Kasumi-1 (cell line): ENCODE measurements at regions not wholly inside any gene's neighbourhood (a gene's known extent, or its start where the extent isn't known, plus 50 kb on each side); places are given as distances from the start of the nearest gene placed in this dataset.

Experiments used
- DNase-seq, 2 experiments: peaks; one replicate each; lab custom pipeline; 2025; lab: John Stamatoyannopoulos, UW

- DNase-seq, result peak; percentile 32 to 51
Measured at GRCh38 chr4:26071688-26072087, 157.7 kb downstream of the SMIM20 start.

DNA sequence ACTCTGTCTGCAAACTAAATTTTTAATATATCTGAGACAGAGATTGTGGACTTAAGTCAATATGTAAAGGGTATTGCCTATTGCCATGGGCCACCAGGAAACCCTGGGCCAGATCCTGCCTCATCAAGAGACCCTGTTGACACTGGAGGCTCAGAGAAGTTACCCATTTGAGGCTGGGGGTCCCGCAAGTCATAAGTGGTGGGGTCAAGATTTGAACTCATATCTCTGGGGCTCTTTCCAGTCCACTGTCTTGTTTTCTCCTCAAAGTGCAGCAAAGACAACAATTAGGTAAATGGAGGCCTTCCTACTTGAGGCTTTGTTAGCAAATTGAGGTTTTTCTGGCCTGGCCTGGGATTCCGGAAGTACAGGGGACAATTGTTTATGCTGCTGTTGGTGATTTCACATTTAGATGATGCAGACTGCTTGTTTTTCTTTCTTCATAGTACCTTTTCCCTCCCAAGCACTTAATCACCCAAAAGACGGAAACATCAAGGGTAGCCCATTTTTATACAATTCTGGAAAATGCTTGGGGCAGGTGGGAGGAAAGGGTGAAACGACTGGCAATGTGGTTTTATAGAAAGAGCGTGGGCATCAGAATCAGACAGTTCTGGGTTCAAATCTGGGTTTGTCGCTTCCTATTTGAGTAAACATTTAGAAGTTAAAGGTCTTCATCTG lies 160.0 kb downstream of the SMIM20 start:
- no peak for DNase-seq

- DNase-seq, result peak; percentile 83 to 86
Measured at GRCh38 chr4:26074712-26075430, 160.9 kb downstream of the SMIM20 start.

GRCh38 chr4:26075583-26075982 lies 161.6 kb downstream of the SMIM20 start:
- DNase-seq, result no peak

DNA sequence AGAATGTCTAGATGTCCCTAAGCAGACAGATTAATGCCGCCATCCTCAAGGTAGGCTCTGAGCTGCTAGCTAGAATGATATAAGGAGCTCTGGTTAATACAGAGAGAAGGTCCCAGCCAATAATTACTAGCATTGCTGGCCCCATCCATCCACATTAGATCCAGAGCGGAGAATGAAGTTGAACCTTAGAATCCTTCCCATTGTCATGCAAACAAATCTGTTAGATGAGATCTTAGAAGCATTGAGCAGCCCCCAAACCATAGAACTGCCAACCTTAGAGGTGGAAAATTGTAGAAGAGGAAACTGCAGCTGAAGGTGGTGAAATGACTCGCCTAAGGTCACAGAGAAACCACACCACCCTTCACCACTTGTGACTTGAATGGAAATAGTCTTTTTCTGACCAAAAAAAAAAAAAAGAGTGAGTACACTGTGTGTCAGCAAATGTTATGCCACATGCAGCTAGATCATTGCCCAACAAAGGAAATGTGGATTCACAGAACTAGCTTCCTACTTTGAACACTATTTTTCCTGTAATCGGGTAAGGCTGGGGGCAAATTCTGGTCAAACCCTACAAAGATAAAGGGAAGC lies 162.1 kb downstream of the SMIM20 start:
- DNase-seq, result peak; percentile 82 to 87

- no peak for DNase-seq
Measured at GRCh38 chr4:26076896-26077295, 162.9 kb downstream of the SMIM20 start.

DNA sequence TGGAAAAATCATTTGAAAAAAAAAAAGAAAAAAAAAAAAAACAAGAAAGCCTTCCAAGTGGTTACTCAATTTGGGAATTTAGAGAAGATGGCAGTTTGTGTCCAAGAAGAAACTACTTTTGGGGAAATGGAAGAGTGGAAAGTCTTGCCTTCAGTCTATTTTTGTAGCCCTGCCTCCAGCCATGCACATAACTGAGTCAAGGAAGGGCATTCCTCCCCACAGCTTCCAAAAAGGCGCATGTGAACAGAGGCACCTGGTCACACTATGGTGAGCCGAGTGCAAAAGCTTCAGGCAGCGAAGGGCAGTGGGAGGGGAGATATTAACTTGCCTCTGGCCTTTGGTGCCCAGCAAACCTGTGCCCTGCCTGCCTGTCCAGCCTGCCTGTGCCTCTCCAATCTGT lies 163.7 kb downstream of the SMIM20 start:
- DNase-seq, result no peak

GRCh38 chr4:26080870-26081628 lies 167.0 kb downstream of the SMIM20 start:
- no peak for DNase-seq

DNA sequence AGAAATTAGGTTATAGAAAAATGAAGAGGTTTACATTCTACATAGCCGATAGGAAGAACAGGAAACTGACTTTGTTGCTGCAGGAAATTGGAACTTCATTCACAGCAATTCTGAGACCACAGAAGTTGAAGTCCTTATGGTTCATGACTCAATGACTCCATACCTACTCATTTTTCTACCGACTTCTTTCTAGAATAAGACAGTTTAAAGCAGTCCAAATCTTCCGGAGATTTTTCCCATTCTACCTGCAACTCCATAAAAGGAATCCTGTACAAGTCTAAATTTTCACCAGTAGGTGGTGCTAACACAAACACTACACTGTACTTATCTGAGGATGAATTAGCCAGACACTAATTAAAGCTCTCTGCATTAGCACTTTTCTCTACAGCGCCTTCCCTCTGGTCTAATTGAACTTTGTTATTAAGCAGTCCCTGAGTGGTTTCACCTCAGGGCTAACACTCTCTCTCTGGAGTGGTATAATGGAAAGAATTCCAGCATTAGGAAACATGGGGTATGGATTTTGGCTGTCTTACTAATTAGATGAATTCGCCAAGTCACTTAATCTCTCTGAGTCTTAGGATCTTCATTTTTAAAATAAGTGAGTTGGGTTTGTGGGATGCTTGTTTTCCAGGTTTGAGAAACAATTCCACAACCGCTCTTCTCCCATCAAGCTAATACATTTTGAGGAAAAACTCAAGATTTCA lies 167.9 kb downstream of the SMIM20 start:
- peak; percentile 65 to 73 for DNase-seq

GRCh38 chr4:26082565-26082964 lies 168.5 kb downstream of the SMIM20 start:
- DNase-seq, result no peak

GRCh38 chr4:26083987-26084386 lies 170.0 kb downstream of the SMIM20 start:
- no peak for DNase-seq

DNA sequence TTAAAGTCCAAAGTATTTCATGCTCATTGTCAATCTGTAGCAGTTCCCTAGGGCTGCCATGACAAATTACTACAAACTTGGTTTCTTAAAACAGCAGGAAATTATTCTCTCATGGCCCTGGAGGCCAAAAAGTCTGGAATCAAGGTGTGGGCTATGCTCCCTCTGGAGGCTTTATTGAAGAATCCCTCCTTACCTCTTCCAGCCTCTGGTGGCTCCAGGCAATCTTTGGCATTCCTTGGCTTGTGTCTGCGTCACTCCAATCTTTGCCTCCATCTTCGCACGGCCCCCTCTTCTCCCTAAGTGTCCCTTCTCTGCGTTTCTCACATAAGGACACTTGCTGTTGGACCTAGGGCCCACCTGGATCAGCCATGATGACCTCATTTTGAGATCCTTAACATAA lies 170.4 kb downstream of the SMIM20 start:
- no peak for DNase-seq

DNA sequence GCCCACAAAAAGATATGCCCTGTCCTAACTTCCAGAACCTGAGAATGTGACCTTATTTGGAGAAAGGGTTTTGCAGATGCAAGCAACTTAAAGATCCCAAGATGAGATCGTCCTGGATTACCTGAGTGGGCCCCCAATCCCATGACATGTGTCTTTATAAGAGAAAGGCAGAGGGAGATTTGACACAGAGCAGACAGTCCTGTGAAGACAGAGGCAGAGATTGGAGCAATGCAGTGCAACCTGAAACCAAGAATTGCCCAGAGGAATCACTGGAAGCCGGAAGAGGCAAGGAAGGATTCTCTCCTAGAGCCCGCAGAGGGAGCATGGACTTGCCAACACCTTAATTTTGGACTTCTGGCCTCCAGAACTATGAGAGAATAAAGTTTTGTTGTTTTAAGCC lies 171.5 kb downstream of the SMIM20 start:
- no peak for DNase-seq

GRCh38 chr4:26086621-26087441 lies 172.8 kb downstream of the SMIM20 start:
- no peak for DNase-seq

DNA sequence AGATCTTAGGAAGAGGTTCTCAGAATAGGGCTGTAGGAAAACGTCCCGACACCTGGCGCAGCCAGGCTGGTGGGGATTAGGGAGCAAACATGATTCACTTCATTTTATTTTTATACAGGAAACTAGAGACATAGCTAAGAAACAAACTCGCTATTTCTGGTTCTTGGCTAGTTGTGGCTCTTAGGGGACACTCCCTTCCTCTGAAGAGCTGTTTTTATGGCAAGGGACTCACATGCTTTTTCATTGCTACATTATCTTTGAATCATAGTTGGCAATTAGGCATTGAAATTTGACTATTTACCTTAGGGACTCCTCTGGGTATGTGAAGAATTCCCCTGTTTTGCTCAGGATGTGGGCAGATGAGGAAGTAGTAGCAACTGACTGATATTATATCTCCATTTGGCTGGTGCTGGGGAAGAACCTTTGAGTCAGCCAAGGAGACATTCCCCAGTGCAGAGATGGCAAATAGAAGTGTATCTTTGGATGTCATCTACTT lies 174.5 kb downstream of the SMIM20 start:
- DNase-seq, result peak; percentile 52 to 56

DNA sequence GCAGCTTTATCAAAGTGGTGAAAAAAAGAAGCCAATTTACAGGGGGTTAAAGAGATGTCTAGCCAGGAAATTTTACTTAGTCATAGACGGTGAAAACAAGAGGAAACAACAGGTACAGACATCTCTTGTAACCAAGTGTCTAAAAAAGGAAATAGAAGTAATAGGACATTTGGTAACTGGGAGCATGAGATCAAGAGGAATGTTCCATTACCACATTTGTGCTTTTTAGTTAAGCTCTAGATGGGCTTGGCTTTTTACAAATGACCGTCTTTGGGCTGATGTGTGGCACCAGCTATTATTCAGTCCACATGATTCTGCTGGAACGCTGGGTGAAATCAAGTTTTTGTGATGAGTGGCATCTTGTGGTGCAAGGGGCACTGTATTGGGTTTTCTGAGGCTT lies 179.5 kb downstream of the SMIM20 start:
- DNase-seq, result no peak

DNA sequence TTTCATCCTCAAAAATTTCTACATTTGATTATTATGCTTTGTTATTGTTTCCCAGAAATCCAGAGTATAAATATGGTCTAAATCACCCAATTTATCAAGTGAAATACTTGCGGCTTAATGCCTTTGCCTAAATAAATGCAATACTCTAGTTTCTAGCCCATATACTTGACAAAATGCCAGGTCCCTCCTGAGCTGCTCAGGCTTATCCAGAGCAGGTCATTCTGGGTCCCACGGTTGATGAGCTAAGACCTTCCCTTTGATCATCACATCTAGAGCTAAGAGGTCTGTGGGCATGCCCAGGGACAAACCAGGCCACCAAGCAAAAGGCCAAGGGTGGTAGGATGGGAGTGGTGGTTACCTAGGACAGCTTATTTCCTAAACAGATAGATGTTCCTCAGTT lies 180.1 kb downstream of the SMIM20 start:
- DNase-seq, result no peak

GRCh38 chr4:26094911-26095310 lies 180.9 kb downstream of the SMIM20 start:
- DNase-seq, result no peak

DNA sequence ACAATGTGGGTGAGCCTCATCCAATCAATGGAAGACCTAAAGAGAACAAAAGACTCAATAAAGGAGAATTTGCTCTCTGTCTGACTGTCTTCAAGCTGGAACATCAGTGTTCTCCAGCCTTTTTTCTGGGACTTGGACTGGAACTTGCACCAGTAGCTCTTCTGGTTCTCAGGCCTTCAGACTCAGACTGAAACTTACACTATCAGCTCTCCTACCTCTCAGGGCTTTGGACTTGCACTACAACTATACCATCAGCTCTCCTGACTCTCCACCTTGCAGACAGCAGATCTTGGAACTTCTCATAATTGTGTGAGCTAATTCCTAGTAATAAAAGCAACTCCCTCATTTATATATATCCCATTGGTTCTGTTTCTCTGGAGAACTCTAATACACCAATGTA lies 185.9 kb downstream of the SMIM20 start:
- DNase-seq, result no peak

DNA sequence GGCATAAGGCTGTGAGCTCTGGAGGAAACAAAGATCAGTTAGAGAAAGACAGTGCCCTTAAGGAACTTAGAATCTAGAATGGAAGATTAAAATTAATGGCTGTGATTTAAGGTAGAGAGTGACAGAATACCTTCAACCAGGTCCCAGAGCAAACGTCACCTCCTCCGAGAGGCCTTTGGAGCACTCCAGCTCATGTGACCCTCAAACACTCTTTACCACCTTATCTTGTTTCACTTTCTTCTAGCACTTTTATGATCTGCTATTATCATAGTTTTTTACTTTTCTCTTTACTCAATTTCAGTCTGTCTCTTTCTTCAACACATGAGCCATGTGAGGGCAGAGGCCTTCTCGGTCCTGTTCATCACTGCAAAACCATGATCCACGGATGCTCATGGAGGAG lies 187.0 kb downstream of the SMIM20 start:
- no peak for DNase-seq
